HFFc6 (cell line): ENCODE measurements at regions not wholly inside any gene's neighbourhood (a gene's known extent, or its start where the extent isn't known, plus 50 kb on each side); places are given as distances from the start of the nearest gene placed in this dataset.
A peak's percentile ranks its signal among the peaks of the same experiment; 100 is the strongest.
"Not testable (repeated sequence)": the region's sequence is repeated elsewhere in the genome, so short reads cannot be mapped to it uniquely, and the experiment has no call there.

ENCODE experiments used
- DNase-seq: peaks from one replicate; pipeline ENCODE4 v3.0.0-alpha.2; 2018
- H3K27ac Mint-ChIP-seq: 2 replicates; pipeline ENCODE4 v1.8.0; 2020; ENCODE audit warnings: mild to moderate bottlenecking, mixed read lengths
- H3K27me3 Mint-ChIP-seq: 2 replicates; pipeline ENCODE4 v1.8.0; 2021; ENCODE audit warnings: mild to moderate bottlenecking, moderate library complexity, mixed read lengths; ENCODE audit not compliant: insufficient read depth
- H3K36me3 Mint-ChIP-seq: 2 replicates; pipeline ENCODE4 v1.8.0; 2021; ENCODE audit warnings: low read depth, mixed read lengths
- H3K4me1 Mint-ChIP-seq: 2 replicates; pipeline ENCODE4 v1.8.0; 2020; ENCODE audit warnings: low read depth, mixed read lengths
- H3K4me3 Mint-ChIP-seq: 2 replicates; pipeline ENCODE4 v1.8.0; 2020; ENCODE audit warnings: mild to moderate bottlenecking, moderate library complexity, mixed read lengths
- H3K9me3 Mint-ChIP-seq: 2 replicates; pipeline ENCODE4 v1.8.0; 2020; ENCODE audit warnings: mild to moderate bottlenecking, mixed read lengths
- CTCF ChIP-seq: fragments of 200-600 bp; sonication (generic); IDR thresholded peaks from 2 replicates; pipeline ENCODE4 v1.5.0; 2021; ENCODE audit warnings: antibody characterized with exemption, mild to moderate bottlenecking

- Mint-ChIP-seq H3K9me3 (no peaks in the 10 kb centered on the region), H3K27ac (no peak overlapping the region)
These were observed 753.9 kb downstream of the COL12A1 start for GRCh38 chr6:74451953-74452352.

GRCh38 chr6:74448850-74449249 is 752.8 kb downstream of the CD109 start:
- Mint-ChIP-seq H3K27me3 (no peaks in the 10 kb centered on the region), H3K4me1 (peaks cover 11% of the 10 kb centered on the region), H3K4me3 (no peak overlapping the region), H3K9me3 (no peaks in the 10 kb centered on the region), H3K27ac (no peak overlapping the region), H3K36me3 (no peaks in the 10 kb centered on the region)
- TF ChIP-seq CTCF, result no peak
- no peak for DNase-seq

More at GRCh38 chr6:74451953-74452352, 753.9 kb downstream of the COL12A1 start:
- H3K36me3 Mint-ChIP-seq, result no peaks in the 10 kb centered on the region
- DNase-seq, result no peak
- TF ChIP-seq CTCF, result no peak
- no peak overlapping the region for H3K4me3 Mint-ChIP-seq
- peaks cover 2% of the 10 kb centered on the region; the same call in 1 of the 2 replicates for H3K27me3 Mint-ChIP-seq
- H3K4me1 Mint-ChIP-seq, result peaks cover 8% of the 10 kb centered on the region

GRCh38 chr6:74447013-74447412 is 751.0 kb downstream of the CD109 start:
- H3K27me3 Mint-ChIP-seq, result no peaks in the 10 kb centered on the region
- no peaks in the 10 kb centered on the region for H3K9me3 Mint-ChIP-seq
- peak overlapping the region; percentile 34; the same call in 1 of the 2 replicates for H3K27ac Mint-ChIP-seq
- no peak for TF ChIP-seq CTCF
- peaks cover 11% of the 10 kb centered on the region for H3K4me1 Mint-ChIP-seq
- H3K36me3 Mint-ChIP-seq, result no peaks in the 10 kb centered on the region
- peak; percentile 58 for DNase-seq
- peak overlapping the region; percentile 31; the same call in 1 of the 2 replicates for H3K4me3 Mint-ChIP-seq

GRCh38 chr6:74439123-74439811 is 743.3 kb downstream of the CD109 start:
- no peak overlapping the region for H3K27ac Mint-ChIP-seq
- H3K4me1 Mint-ChIP-seq, result no peaks in the 10 kb centered on the region
- no peaks in the 10 kb centered on the region for H3K9me3 Mint-ChIP-seq
- DNase-seq, result no peak
- no peak overlapping the region for H3K4me3 Mint-ChIP-seq
- no peaks in the 10 kb centered on the region for H3K36me3 Mint-ChIP-seq
- TF ChIP-seq CTCF, result no peak
- no peaks in the 10 kb centered on the region for H3K27me3 Mint-ChIP-seq

- not testable (repeated sequence) for H3K36me3 Mint-ChIP-seq, H3K27ac Mint-ChIP-seq, H3K4me1 Mint-ChIP-seq, H3K27me3 Mint-ChIP-seq, H3K4me3 Mint-ChIP-seq, DNase-seq, H3K9me3 Mint-ChIP-seq
These were observed 742.4 kb downstream of the CD109 start for GRCh38 chr6:74438395-74438794.

GRCh38 chr6:74434171-74434570 is 738.2 kb downstream of the CD109 start:
- Mint-ChIP-seq H3K27ac (no peak overlapping the region), H3K36me3 (no peaks in the 10 kb centered on the region), H3K9me3 (no peaks in the 10 kb centered on the region), H3K4me3 (no peak overlapping the region), H3K4me1 (peaks cover 11% of the 10 kb centered on the region), H3K27me3 (no peaks in the 10 kb centered on the region)
- no peak for DNase-seq
- TF ChIP-seq CTCF, result no peak
